Astrocyte (in vitro differentiated cells and primary cell): ENCODE measurements at regions not wholly inside any gene's neighbourhood (a gene's known extent, or its start where the extent isn't known, plus 50 kb on each side); places are given as distances from the start of the nearest gene placed in this dataset.

ENCODE experiments used
- DNase-seq: peaks from one replicate; pipeline ENCODE4 v3.0.0-alpha.2; 2010; ENCODE audit warnings: low read depth
- FAIRE-seq: peaks from 2 replicates; lab custom pipeline; 2011; peaks lifted over from hg19 to GRCh38; lab: Jason Lieb, UNC
- H2AFZ ChIP-seq: 2 replicates; pipeline ENCODE4 v1.6.0; 2012; ENCODE audit warnings: low read depth, low read length, inconsistent platforms
- H3K27ac ChIP-seq: 2 replicates; pipeline ENCODE4 v1.5.1; 2011; ENCODE audit warnings: low read depth, low read length, inconsistent platforms
- H3K27me3 ChIP-seq: 2 replicates; pipeline ENCODE4 v1.6.0; 2011; ENCODE audit warnings: low read length, inconsistent platforms; ENCODE audit not compliant: insufficient read depth
- H3K36me3 ChIP-seq: 2 replicates; pipeline ENCODE4 v1.5.1; 2011; ENCODE audit warnings: low read length, inconsistent platforms; ENCODE audit not compliant: insufficient read depth
- H3K4me1 ChIP-seq: 2 replicates; pipeline ENCODE4 v1.5.1; 2011; ENCODE audit warnings: low read length, inconsistent platforms; ENCODE audit not compliant: insufficient read depth
- H3K4me2 ChIP-seq: 2 replicates; pipeline ENCODE4 v1.6.0; 2012; ENCODE audit warnings: low read length, inconsistent platforms
- H3K4me3 ChIP-seq: 2 replicates; pipeline ENCODE4 v1.5.1; 2011; ENCODE audit warnings: low read depth, mild to moderate bottlenecking, low read length, inconsistent platforms; ENCODE audit not compliant: insufficient read depth
- H3K79me2 ChIP-seq: 2 replicates; pipeline ENCODE4 v1.6.0; 2012; ENCODE audit warnings: mild to moderate bottlenecking, low read length, inconsistent platforms; ENCODE audit not compliant: insufficient read depth
- H3K9ac ChIP-seq: 2 replicates; pipeline ENCODE4 v1.6.0; 2012; ENCODE audit warnings: mild to moderate bottlenecking, low read length, inconsistent platforms
- H3K9me3 ChIP-seq: 2 replicates; pipeline ENCODE4 v1.5.1; 2012; ENCODE audit warnings: low read depth, mild to moderate bottlenecking, low read length, inconsistent platforms; ENCODE audit not compliant: insufficient read depth
- H4K20me1 ChIP-seq: 2 replicates; pipeline ENCODE4 v1.6.0; 2012; ENCODE audit warnings: low read length, inconsistent platforms; ENCODE audit not compliant: insufficient read depth
- H3K27ac Mint-ChIP-seq: one replicate; pipeline ENCODE4 v1.8.0; 2021; ENCODE audit warnings: mild to moderate bottlenecking, mixed read lengths; ENCODE audit not compliant: unreplicated experiment
- H3K27me3 Mint-ChIP-seq: one replicate; pipeline ENCODE4 v1.8.0; 2021; ENCODE audit warnings: low read depth, mixed read lengths; ENCODE audit not compliant: unreplicated experiment
- H3K36me3 Mint-ChIP-seq: one replicate; pipeline ENCODE4 v1.8.0; 2021; ENCODE audit warnings: low read depth, mixed read lengths; ENCODE audit not compliant: unreplicated experiment
- H3K4me1 Mint-ChIP-seq: one replicate; pipeline ENCODE4 v1.8.0; 2021; ENCODE audit warnings: low read depth, mixed read lengths; ENCODE audit not compliant: unreplicated experiment
- H3K4me3 Mint-ChIP-seq: one replicate; pipeline ENCODE4 v1.8.0; 2021; ENCODE audit warnings: mild to moderate bottlenecking, moderate library complexity, mixed read lengths; ENCODE audit not compliant: unreplicated experiment
- H3K9me3 Mint-ChIP-seq: one replicate; pipeline ENCODE4 v1.8.0; 2021; ENCODE audit warnings: mild to moderate bottlenecking, mixed read lengths; ENCODE audit not compliant: unreplicated experiment
- EZH2 ChIP-seq: IDR thresholded peaks from 2 replicates; pipeline ENCODE4 v1.6.1; 2012; ENCODE audit warnings: mild to moderate bottlenecking, low read length, inconsistent platforms; ENCODE audit not compliant: insufficient read depth
- TF ChIP-seq, protein P1 (sequence below): IDR thresholded peaks from 2 replicates; pipeline ENCODE4 v1.5.1; 2011; ENCODE audit warnings: low read depth, mild to moderate bottlenecking, inconsistent platforms, low read length, moderate library complexity; ENCODE audit not compliant: insufficient read depth

GRCh38 chr12:113684053-113684907, 212.6 kb upstream of the LHX5 start:
- TF ChIP-seq, protein P1, sequence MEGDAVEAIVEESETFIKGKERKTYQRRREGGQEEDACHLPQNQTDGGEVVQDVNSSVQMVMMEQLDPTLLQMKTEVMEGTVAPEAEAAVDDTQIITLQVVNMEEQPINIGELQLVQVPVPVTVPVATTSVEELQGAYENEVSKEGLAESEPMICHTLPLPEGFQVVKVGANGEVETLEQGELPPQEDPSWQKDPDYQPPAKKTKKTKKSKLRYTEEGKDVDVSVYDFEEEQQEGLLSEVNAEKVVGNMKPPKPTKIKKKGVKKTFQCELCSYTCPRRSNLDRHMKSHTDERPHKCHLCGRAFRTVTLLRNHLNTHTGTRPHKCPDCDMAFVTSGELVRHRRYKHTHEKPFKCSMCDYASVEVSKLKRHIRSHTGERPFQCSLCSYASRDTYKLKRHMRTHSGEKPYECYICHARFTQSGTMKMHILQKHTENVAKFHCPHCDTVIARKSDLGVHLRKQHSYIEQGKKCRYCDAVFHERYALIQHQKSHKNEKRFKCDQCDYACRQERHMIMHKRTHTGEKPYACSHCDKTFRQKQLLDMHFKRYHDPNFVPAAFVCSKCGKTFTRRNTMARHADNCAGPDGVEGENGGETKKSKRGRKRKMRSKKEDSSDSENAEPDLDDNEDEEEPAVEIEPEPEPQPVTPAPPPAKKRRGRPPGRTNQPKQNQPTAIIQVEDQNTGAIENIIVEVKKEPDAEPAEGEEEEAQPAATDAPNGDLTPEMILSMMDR = no peak
- TF ChIP-seq EZH2 = no peak
- DNase-seq = peak; percentile 9
- no peak for FAIRE-seq

GRCh38 chr12:113683574-113683973, 211.9 kb upstream of the LHX5 start:
- H3K36me3 Mint-ChIP-seq = no peaks in the 10 kb centered on the region
- FAIRE-seq = no peak
- H3K36me3 ChIP-seq = no peaks in the 10 kb centered on the region
- H3K4me1 ChIP-seq = no peaks in the 10 kb centered on the region
- no peak overlapping the region for H3K4me3 Mint-ChIP-seq
- H3K4me1 Mint-ChIP-seq = no peaks in the 10 kb centered on the region
- H3K9ac ChIP-seq = no peak overlapping the region
- no peaks in the 10 kb centered on the region for H4K20me1 ChIP-seq
- no peak overlapping the region for H3K4me2 ChIP-seq
- DNase-seq = no peak
- H2AFZ ChIP-seq = no peak overlapping the region
- no peak overlapping the region for H3K27ac Mint-ChIP-seq
- H3K4me3 ChIP-seq = no peak overlapping the region
- peaks cover 36% of the 10 kb centered on the region for H3K27me3 Mint-ChIP-seq
- no peak overlapping the region for H3K27ac ChIP-seq
- H3K9me3 ChIP-seq = no peaks in the 10 kb centered on the region
- H3K9me3 Mint-ChIP-seq = no peaks in the 10 kb centered on the region
- no peak for TF ChIP-seq EZH2
- no peaks in the 10 kb centered on the region for H3K27me3 ChIP-seq
- no peaks in the 10 kb centered on the region for H3K79me2 ChIP-seq

More at GRCh38 chr12:113684053-113684907, 212.6 kb upstream of the LHX5 start:
- Histone ChIP-seq H3K9ac (no peak overlapping the region), H3K36me3 (no peaks in the 10 kb centered on the region), H3K27ac (no peak overlapping the region), H3K27me3 (no peaks in the 10 kb centered on the region), H3K79me2 (no peaks in the 10 kb centered on the region), H3K4me1 (no peaks in the 10 kb centered on the region), H3K4me3 (no peak overlapping the region), H3K9me3 (no peaks in the 10 kb centered on the region), H2AFZ (no peak overlapping the region), H3K4me2 (no peak overlapping the region), H4K20me1 (no peaks in the 10 kb centered on the region)
- Mint-ChIP-seq H3K4me3 (no peak overlapping the region), H3K27ac (no peak overlapping the region), H3K4me1 (no peaks in the 10 kb centered on the region), H3K9me3 (no peaks in the 10 kb centered on the region), H3K27me3 (peaks cover 40% of the 10 kb centered on the region), H3K36me3 (no peaks in the 10 kb centered on the region)

GRCh38 chr12:113680868-113681267, 209.2 kb upstream of the LHX5 start:
- no peak overlapping the region for H3K4me3 Mint-ChIP-seq
- Histone ChIP-seq H3K79me2 (no peaks in the 10 kb centered on the region), H3K27ac (no peak overlapping the region), H2AFZ (no peak overlapping the region), H3K4me3 (no peak overlapping the region), H3K36me3 (no peaks in the 10 kb centered on the region), H4K20me1 (no peaks in the 10 kb centered on the region), H3K4me1 (no peaks in the 10 kb centered on the region), H3K4me2 (no peak overlapping the region), H3K27me3 (peaks cover 6% of the 10 kb centered on the region), H3K9ac (no peak overlapping the region), H3K9me3 (no peaks in the 10 kb centered on the region)
- no peak overlapping the region for H3K27ac Mint-ChIP-seq
- FAIRE-seq = no peak
- TF ChIP-seq, protein P1 = no peak
- no peak for TF ChIP-seq EZH2
- H3K27me3 Mint-ChIP-seq = peaks cover 37% of the 10 kb centered on the region
- DNase-seq = no peak
- H3K9me3 Mint-ChIP-seq = no peaks in the 10 kb centered on the region
- peaks cover 5% of the 10 kb centered on the region for H3K4me1 Mint-ChIP-seq
- no peaks in the 10 kb centered on the region for H3K36me3 Mint-ChIP-seq
